Endothelial cell of umbilical vein (primary cell): ENCODE measurements at regions not wholly inside any gene's neighbourhood (a gene's known extent, or its start where the extent isn't known, plus 50 kb on each side); places are given as distances from the start of the nearest gene placed in this dataset.

Experiments
- BruUV-seq: library from RNA; stranded (reverse); fragments of 400-500 nt; replicated peaks from 2 replicates; lab custom pipeline; 2021; lab: Mats Ljungman, UMichigan
- CTCF ChIA-PET: fragments of 300-600, 350-600 bp; sonication (Branson Sonifier 250); formaldehyde crosslinking; loops from one replicate; lab custom pipeline; 2021; ENCODE audit warnings: antibody characterized with exemption, inconsistent platforms; lab: Charles Lee
- POLR2A ChIA-PET: fragments of 300-600, 350-600 bp; sonication (Branson Sonifier 250); formaldehyde crosslinking; loops from one replicate; lab custom pipeline; 2021; ENCODE audit warnings: antibody characterized with exemption, inconsistent platforms; lab: Charles Lee
- DNase-seq: peaks from one replicate; pipeline ENCODE4 v3.0.0-alpha.2; 2011; ENCODE audit warnings: low read depth, low spot score
- FAIRE-seq: peaks from 2 replicates; lab custom pipeline; 2011; peaks lifted over from hg19 to GRCh38; lab: Jason Lieb, UNC
- H2AFZ ChIP-seq: 2 replicates; pipeline ENCODE4 v1.6.0; 2012; ENCODE audit warnings: low read depth, low read length, control low read depth, inconsistent platforms
- H3K27ac ChIP-seq: 2 replicates; pipeline ENCODE4 v1.5.1; 2011; ENCODE audit warnings: low read depth, mild to moderate bottlenecking, control low read depth, low read length, moderate library complexity; ENCODE audit not compliant: insufficient read depth
- H3K27me3 ChIP-seq, 2 experiments: 2 replicates each; pipeline versions ENCODE4 v1.6.0 to v1.6.1; 2011; ENCODE audit warnings: low read length in 2 of 2, mixed read lengths in 1 of 2; ENCODE audit not compliant: control insufficient read depth in 2 of 2, insufficient read depth in 2 of 2
- H3K36me3 ChIP-seq, 2 experiments: 2 replicates in 1 of 2; 3 replicates in 1 of 2; pipeline ENCODE4 v1.5.1; 2011; ENCODE audit warnings: low read length in 2 of 2, mild to moderate bottlenecking in 1 of 2, moderate library complexity in 1 of 2; ENCODE audit not compliant: control insufficient read depth in 2 of 2, insufficient read depth in 2 of 2; ENCODE audit errors: extremely low read depth in 1 of 2
- H3K4me1 ChIP-seq: 3 replicates; pipeline ENCODE4 v1.5.1; 2011; ENCODE audit warnings: mild to moderate bottlenecking, low read length; ENCODE audit not compliant: control insufficient read depth, insufficient read depth; ENCODE audit errors: extremely low read depth
- H3K4me2 ChIP-seq: 2 replicates; pipeline ENCODE4 v1.6.1; 2011; ENCODE audit warnings: low read length, control low read depth, mixed read lengths; ENCODE audit not compliant: insufficient read depth
- H3K4me3 ChIP-seq, 3 experiments: fragments of 200-600 bp in 1 of 3; sonication (generic), shearing (Covaris generic) in 1 of 3; replicated peaks in 1 of 3; 2 replicates each; pipeline ENCODE4 v1.5.1; 2011 to 2016; ENCODE audit warnings: control low read depth in 3 of 3, low read length in 3 of 3, mild to moderate bottlenecking in 2 of 3, inconsistent platforms in 1 of 3, low read depth in 1 of 3, moderate library complexity in 1 of 3; ENCODE audit not compliant: insufficient read depth in 1 of 3
- H3K79me2 ChIP-seq: 2 replicates; pipeline ENCODE4 v1.6.0; 2012; ENCODE audit warnings: low read length, inconsistent platforms; ENCODE audit not compliant: control insufficient read depth, insufficient read depth
- H3K9ac ChIP-seq: replicated peaks from 2 replicates; pipeline ENCODE3; 2011; ENCODE audit warnings: low read length, control low read depth; ENCODE audit not compliant: insufficient read depth; ENCODE audit errors: extremely low read depth
- H3K9me1 ChIP-seq: replicated peaks from 3 replicates; pipeline ENCODE4 v1.6.0; 2011; ENCODE audit warnings: mild to moderate bottlenecking, low read length; ENCODE audit not compliant: control insufficient read depth, insufficient read depth; ENCODE audit errors: extremely low read depth
- H3K9me3 ChIP-seq: replicated peaks from 2 replicates; pipeline ENCODE4 v1.5.1; 2012; ENCODE audit warnings: low read length, inconsistent platforms; ENCODE audit not compliant: control insufficient read depth, insufficient read depth
- H4K20me1 ChIP-seq: replicated peaks from 2 replicates; pipeline ENCODE3; 2011; ENCODE audit warnings: mild to moderate bottlenecking, low read length; ENCODE audit not compliant: control insufficient read depth, insufficient read depth; ENCODE audit errors: extremely low read depth
- CTCF ChIP-seq, 2 donors: IDR thresholded peaks; 1 replicate in 1 of 2; 2 replicates in 1 of 2; pipeline ENCODE4 v1.5.1; 2011; ENCODE audit warnings: low read length in 2 of 2, mild to moderate bottlenecking in 2 of 2, moderate library complexity in 2 of 2, control low read depth in 1 of 2, inconsistent platforms in 1 of 2, low read depth in 1 of 2; ENCODE audit not compliant: insufficient read depth in 1 of 2; ENCODE audit errors: extremely low read depth in 1 of 2
- EZH2 ChIP-seq: IDR thresholded peaks from 2 replicates; pipeline ENCODE4 v1.6.1; 2012; ENCODE audit warnings: borderline replicate concordance, low read depth, mild to moderate bottlenecking, moderate library complexity, low read length, inconsistent platforms; ENCODE audit not compliant: severe bottlenecking
- FOS ChIP-seq: IDR thresholded peaks from 2 replicates; pipeline ENCODE4 v1.6.1; 2011; ENCODE audit warnings: mild to moderate bottlenecking, low read length, moderate library complexity, borderline replicate concordance; ENCODE audit not compliant: insufficient read depth
- GATA2 ChIP-seq: IDR thresholded peaks from 2 replicates; pipeline ENCODE4 v1.7.0; 2011; ENCODE audit warnings: low read depth, mild to moderate bottlenecking, moderate library complexity, mixed read lengths, low read length; ENCODE audit not compliant: insufficient read length, insufficient read depth
- JUN ChIP-seq: IDR thresholded peaks from 2 replicates; pipeline ENCODE4 v1.6.1; 2011; ENCODE audit warnings: borderline replicate concordance, low read depth; ENCODE audit not compliant: insufficient read length, insufficient read depth
- MAX ChIP-seq: IDR thresholded peaks from 2 replicates; pipeline ENCODE4 v1.6.1; 2011; ENCODE audit not compliant: insufficient read depth, insufficient read length
- MYC ChIP-seq: IDR thresholded peaks from one replicate; pipeline ENCODE4 v1.6.1; 2011; ENCODE audit warnings: mild to moderate bottlenecking, low read depth, low read length
- POLR2A ChIP-seq: IDR thresholded peaks from 2 replicates; pipeline ENCODE4 v1.6.1; 2012; ENCODE audit warnings: low read depth, mild to moderate bottlenecking, control low read depth, low read length
- POLR2AphosphoS5 ChIP-seq: IDR thresholded peaks from 2 replicates; pipeline ENCODE4 v1.6.1; 2012; ENCODE audit warnings: low read depth, mild to moderate bottlenecking, control low read depth, low read length, moderate library complexity; ENCODE audit not compliant: insufficient read depth
- dilution Hi-C: fragments of 300-500 bp; cut with MboI; formaldehyde crosslinking; loops from one replicate; pipeline ENCODE4 v1.15.0; 2019; ENCODE audit warnings: low sequenced_read_pairs; ENCODE audit not compliant: extremely low pct_ligation_motif_present
- intact Hi-C: fragments of 100-400 bp; cut with micrococcal nuclease; formaldehyde crosslinking; loops from one replicate; pipeline ENCODE4 v1.10.0; 2022

- no peaks in the 10 kb centered on the region for H3K36me3 ChIP-seq
- FAIRE-seq (no peak), DNase-seq (no peak)
- no peak overlapping the region for H2AFZ ChIP-seq
- H3K27ac ChIP-seq, result no peak overlapping the region
- H3K9me1 ChIP-seq, result no peaks in the 10 kb centered on the region
- dilution Hi-C loops, result no loop called here
- TF ChIP-seq FOS (no peak), CTCF (IDR thresholded peaks at IDR 0.05; ENCODE audit: extremely low read depth in 1 of 2, insufficient read depth in 1 of 2, low read depth in 1 of 2, low read length in 2 of 2) (no peak), GATA2 (no peak), JUN (no peak), POLR2A (no peak), POLR2AphosphoS5 (no peak), MAX (no peak), EZH2 (no peak), MYC (no peak)
- BruUV-seq, result no TSS peak
- no peaks in the 10 kb centered on the region for H3K79me2 ChIP-seq
- H3K4me2 ChIP-seq, result no peak overlapping the region
- no peaks in the 10 kb centered on the region for H3K27me3 ChIP-seq
- no peaks in the 10 kb centered on the region for H3K4me1 ChIP-seq
- H3K9ac ChIP-seq, result no peak overlapping the region
- H4K20me1 ChIP-seq, result no peaks in the 10 kb centered on the region
- POLR2A ChIA-PET, result no interaction called here
- no peak overlapping the region for H3K4me3 ChIP-seq
- intact Hi-C loops, result no loop called here
- CTCF ChIA-PET, result no interaction called here
- H3K9me3 ChIP-seq, result no peaks in the 10 kb centered on the region
Measured at GRCh38 chr2:16178551-16179130, 238.3 kb downstream of the MYCN start.
